ENCODE measurements at regions not wholly inside any gene's neighbourhood (a gene's known extent, or its start where the extent isn't known, plus 50 kb on each side); places are given as distances from the start of the nearest gene placed in this dataset.

DNA sequence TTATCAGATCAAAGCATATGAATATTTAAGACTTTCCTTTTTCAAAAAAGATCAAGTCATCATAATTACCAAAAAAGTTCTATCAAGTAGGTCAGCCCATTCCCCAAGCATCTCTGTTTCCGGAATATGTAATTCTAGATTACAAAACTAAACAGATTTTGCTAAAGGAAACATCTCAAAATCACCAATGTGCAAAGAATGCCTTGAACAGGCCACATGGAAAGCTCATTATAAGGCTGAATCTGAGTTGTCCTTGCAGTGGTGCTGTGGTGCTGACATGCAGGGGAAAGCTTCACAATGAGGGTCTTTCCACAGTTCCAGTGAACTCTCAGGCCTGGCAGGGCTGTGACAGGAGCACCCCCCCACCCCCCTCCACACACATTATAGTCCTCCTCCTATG lies 240.9 kb downstream of the OMA1 start:
- Histone ChIP-seq H3K27ac (no peak overlapping the region), H3K36me3 (no peaks in the 10 kb centered on the region), H3K4me3 (no peak overlapping the region), H3K4me1 (no peaks in the 10 kb centered on the region), H3K9me3 (no peaks in the 10 kb centered on the region), H3K27me3 (replicated peaks in 1 of 7) (no peaks in the 10 kb centered on the region)
- intact Hi-C loops (cut with DNase I; ENCODE audit: low total_unique reads) = no loop called here
- 85 to 95% (median 90%) methylated on average over 1 of the region's 1 CpG for whole genome bisulfite sequencing, 5 donors
- no peak for DNase-seq
- no peak for TF ChIP-seq CTCF (IDR thresholded peaks at IDR 0.05 in 8 of 11, conservative IDR thresholded peaks at IDR 0.05 in 3 of 11)
- no peak for TF ChIP-seq POLR2A (IDR thresholded peaks at IDR 0.05)
- TF ChIP-seq POLR2AphosphoS5 (IDR thresholded peaks at IDR 0.05) = no peak

- TF ChIP-seq POLR2AphosphoS5 (IDR thresholded peaks at IDR 0.05) = no peak
- intact Hi-C loops (cut with DNase I; ENCODE audit: low total_unique reads) = no loop called here
- no peak overlapping the region for H3K27ac ChIP-seq
- DNase-seq = no peak
- H3K9me3 ChIP-seq = no peaks in the 10 kb centered on the region
- H3K4me3 ChIP-seq = no peak overlapping the region
- H3K27me3 ChIP-seq (replicated peaks in 1 of 7) = no peaks in the 10 kb centered on the region
- H3K36me3 ChIP-seq = no peaks in the 10 kb centered on the region
- H3K4me1 ChIP-seq = no peaks in the 10 kb centered on the region
- 77 to 89% (median 79%) methylated on average over 5 of the region's 5 CpGs for WGBS, 5 donors
These were observed 242.1 kb downstream of the OMA1 start for GRCh38 chr1:58304346-58304975.

- 51 to 69% (median 61%) methylated on average over 3 of the region's 3 CpGs for WGBS, 5 donors
- no peak overlapping the region for H3K4me3 ChIP-seq
- H3K27ac ChIP-seq = no peak overlapping the region
- H3K27me3 ChIP-seq (replicated peaks in 1 of 7) = no peaks in the 10 kb centered on the region
- TF ChIP-seq POLR2AphosphoS5 (IDR thresholded peaks at IDR 0.05) = no peak
- no peak for TF ChIP-seq CTCF (IDR thresholded peaks at IDR 0.05 in 8 of 11, conservative IDR thresholded peaks at IDR 0.05 in 3 of 11)
- no peak for TF ChIP-seq POLR2A (IDR thresholded peaks at IDR 0.05)
- no peaks in the 10 kb centered on the region for H3K36me3 ChIP-seq
- intact Hi-C loops (cut with DNase I; ENCODE audit: low total_unique reads) = no loop called here
- no peaks in the 10 kb centered on the region for H3K9me3 ChIP-seq
- H3K4me1 ChIP-seq = no peaks in the 10 kb centered on the region
- no peak for DNase-seq
These were observed 242.7 kb downstream of the OMA1 start for GRCh38 chr1:58303841-58304240.

GRCh38 chr1:58293388-58293787 lies 253.1 kb downstream of the OMA1 start:
- Histone ChIP-seq H3K4me3 (no peak overlapping the region), H3K27ac (no peak overlapping the region), H3K27me3 (replicated peaks in 1 of 7) (no peaks in the 10 kb centered on the region), H3K9me3 (no peaks in the 10 kb centered on the region), H3K36me3 (no peaks in the 10 kb centered on the region), H3K4me1 (no peaks in the 10 kb centered on the region)
- DNase-seq = no peak
- WGBS, 5 donors = 69 to 95% (median 75%) methylated on average over 1 of the region's 1 CpG
- intact Hi-C loops (cut with DNase I; ENCODE audit: low total_unique reads) = no loop called here
- no peak for TF ChIP-seq POLR2AphosphoS5 (IDR thresholded peaks at IDR 0.05)
- TF ChIP-seq POLR2A (IDR thresholded peaks at IDR 0.05) = no peak
- TF ChIP-seq CTCF (IDR thresholded peaks at IDR 0.05 in 8 of 11, conservative IDR thresholded peaks at IDR 0.05 in 3 of 11) = no peak

All from spleen (tissue), 11 donors.